ENCODE measurements at regions not wholly inside any gene's neighbourhood (a gene's known extent, or its start where the extent isn't known, plus 50 kb on each side); places are given as distances from the start of the nearest gene placed in this dataset.

GRCh38 chr14:71538288-71538687 lies 393.9 kb upstream of the RGS6 start:
- TF ChIP-seq, protein P1, sequence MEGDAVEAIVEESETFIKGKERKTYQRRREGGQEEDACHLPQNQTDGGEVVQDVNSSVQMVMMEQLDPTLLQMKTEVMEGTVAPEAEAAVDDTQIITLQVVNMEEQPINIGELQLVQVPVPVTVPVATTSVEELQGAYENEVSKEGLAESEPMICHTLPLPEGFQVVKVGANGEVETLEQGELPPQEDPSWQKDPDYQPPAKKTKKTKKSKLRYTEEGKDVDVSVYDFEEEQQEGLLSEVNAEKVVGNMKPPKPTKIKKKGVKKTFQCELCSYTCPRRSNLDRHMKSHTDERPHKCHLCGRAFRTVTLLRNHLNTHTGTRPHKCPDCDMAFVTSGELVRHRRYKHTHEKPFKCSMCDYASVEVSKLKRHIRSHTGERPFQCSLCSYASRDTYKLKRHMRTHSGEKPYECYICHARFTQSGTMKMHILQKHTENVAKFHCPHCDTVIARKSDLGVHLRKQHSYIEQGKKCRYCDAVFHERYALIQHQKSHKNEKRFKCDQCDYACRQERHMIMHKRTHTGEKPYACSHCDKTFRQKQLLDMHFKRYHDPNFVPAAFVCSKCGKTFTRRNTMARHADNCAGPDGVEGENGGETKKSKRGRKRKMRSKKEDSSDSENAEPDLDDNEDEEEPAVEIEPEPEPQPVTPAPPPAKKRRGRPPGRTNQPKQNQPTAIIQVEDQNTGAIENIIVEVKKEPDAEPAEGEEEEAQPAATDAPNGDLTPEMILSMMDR (IDR thresholded peaks at IDR 0.05; ENCODE audit: low read depth, low read length, missing control alignments) = no peak
- no peak for DNase-seq
- in situ Hi-C loops (cut with HindIII; ENCODE audit: low pct_ligation_motif_present, low sequenced_read_pairs) = no loop called here

GRCh38 chr14:71538938-71539649 lies 393.1 kb upstream of the RGS6 start:
- H3K27ac ChIP-seq = no peak overlapping the region
- DNase-seq = no peak
- H3K36me3 ChIP-seq (replicated peaks) = no peaks in the 10 kb centered on the region
- no peak overlapping the region for H3K4me3 ChIP-seq (ENCODE audit: low read depth, low read length)
- in situ Hi-C loops (cut with HindIII; ENCODE audit: low pct_ligation_motif_present, low sequenced_read_pairs) = no loop called here
- TF ChIP-seq, protein P1 (IDR thresholded peaks at IDR 0.05; ENCODE audit: low read depth, low read length, missing control alignments) = no peak
- no peaks in the 10 kb centered on the region for H3K27me3 ChIP-seq (replicated peaks)

More at GRCh38 chr14:71538288-71538687, 393.9 kb upstream of the RGS6 start:
- Histone ChIP-seq H3K27me3 (replicated peaks) (no peaks in the 10 kb centered on the region), H3K27ac (no peak overlapping the region), H3K4me3 (ENCODE audit: low read depth, low read length) (no peak overlapping the region), H3K36me3 (replicated peaks) (no peaks in the 10 kb centered on the region)

- no peaks in the 10 kb centered on the region for H3K27me3 ChIP-seq (replicated peaks)
- in situ Hi-C loops (cut with HindIII; ENCODE audit: low pct_ligation_motif_present, low sequenced_read_pairs) = no loop called here
- H3K36me3 ChIP-seq (replicated peaks) = no peaks in the 10 kb centered on the region
- TF ChIP-seq, protein P1 (IDR thresholded peaks at IDR 0.05; ENCODE audit: low read depth, low read length, missing control alignments) = no peak
- no peak overlapping the region for H3K27ac ChIP-seq
- H3K4me3 ChIP-seq (ENCODE audit: low read depth, low read length) = no peak overlapping the region
- DNase-seq = no peak
Observed at GRCh38 chr14:71539650-71540285, 392.5 kb upstream of the RGS6 start.

GRCh38 chr14:71541271-71541670 lies 391.0 kb upstream of the RGS6 start:
- Histone ChIP-seq H3K36me3 (replicated peaks) (no peaks in the 10 kb centered on the region), H3K27me3 (replicated peaks) (no peaks in the 10 kb centered on the region), H3K4me3 (ENCODE audit: low read depth, low read length) (no peak overlapping the region), H3K27ac (no peak overlapping the region)
- DNase-seq = no peak
- TF ChIP-seq, protein P1 (IDR thresholded peaks at IDR 0.05; ENCODE audit: low read depth, low read length, missing control alignments) = no peak
- in situ Hi-C loops (cut with HindIII; ENCODE audit: low pct_ligation_motif_present, low sequenced_read_pairs) = no loop called here

DNA sequence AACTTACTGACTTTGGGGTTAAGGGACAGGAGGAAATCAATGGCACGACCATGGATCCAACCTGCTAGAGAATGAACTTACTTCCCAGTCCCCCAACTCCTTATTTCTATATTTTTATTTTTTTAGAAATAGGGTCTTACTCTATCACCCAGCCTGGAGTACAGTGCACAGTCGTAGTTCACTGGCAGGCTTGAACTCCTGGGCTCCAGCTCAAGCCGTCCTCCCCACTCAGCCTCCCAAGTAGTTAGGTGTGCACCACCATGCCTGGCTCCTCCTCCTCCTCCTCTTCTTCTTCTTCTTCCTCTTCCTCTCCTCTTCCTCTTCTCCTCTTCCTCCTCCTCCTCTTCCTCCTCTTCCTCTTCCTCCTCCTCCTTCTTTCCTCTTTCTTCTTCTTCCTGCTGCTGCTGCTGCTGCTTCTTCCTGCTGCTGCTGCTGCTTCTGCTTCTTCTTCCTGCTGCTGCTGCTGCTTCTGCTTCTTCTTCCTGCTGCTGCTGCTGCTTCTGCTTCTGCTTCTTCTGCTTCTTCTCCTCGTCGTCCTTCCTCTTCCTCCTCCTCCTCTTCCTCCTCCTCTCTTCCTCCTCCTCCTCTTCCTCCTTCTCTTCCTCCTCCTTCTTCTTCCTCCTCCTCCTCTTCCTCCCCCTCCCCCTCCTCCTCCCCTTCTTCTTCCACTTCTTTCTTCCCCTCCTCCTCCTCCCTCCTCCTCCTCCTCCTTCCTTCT lies 390.1 kb upstream of the RGS6 start:
- in situ Hi-C loops (cut with HindIII; ENCODE audit: low pct_ligation_motif_present, low sequenced_read_pairs) = no loop called here
- no peaks in the 10 kb centered on the region for H3K36me3 ChIP-seq (replicated peaks)
- H3K27me3 ChIP-seq (replicated peaks) = no peaks in the 10 kb centered on the region
- TF ChIP-seq, protein P1 (IDR thresholded peaks at IDR 0.05; ENCODE audit: low read depth, low read length, missing control alignments) = no peak
- DNase-seq = no peak
- no peak overlapping the region for H3K4me3 ChIP-seq (ENCODE audit: low read depth, low read length)
- no peak overlapping the region for H3K27ac ChIP-seq

Data from brain microvascular endothelial cell (primary cell).